Brain microvascular endothelial cell (primary cell): ENCODE measurements at regions not wholly inside any gene's neighbourhood (a gene's known extent, or its start where the extent isn't known, plus 50 kb on each side); places are given as distances from the start of the nearest gene placed in this dataset.

Experiments
- DNase-seq: peaks from one replicate; pipeline ENCODE4 v3.0.0-alpha.2; 2020
- H3K27ac ChIP-seq: fragments of 250-450 bp; sonication (Bioruptor Pico); 2 replicates; pipeline ENCODE4 v1.5.1; 2020; ENCODE audit warnings: mild to moderate bottlenecking, moderate library complexity
- H3K27me3 ChIP-seq: fragments of 250-450 bp; sonication (Bioruptor Pico); replicated peaks from 2 replicates; pipeline ENCODE4 v1.5.1; 2020; ENCODE audit warnings: mild to moderate bottlenecking
- H3K36me3 ChIP-seq: fragments of 250-450 bp; sonication (Bioruptor Pico); replicated peaks from 2 replicates; pipeline ENCODE4 v1.5.1; 2020; ENCODE audit warnings: mild to moderate bottlenecking
- H3K4me3 ChIP-seq: 2 replicates; pipeline ENCODE4 v1.5.1; 2011; ENCODE audit warnings: low read depth, mild to moderate bottlenecking, control low read depth, low read length, moderate library complexity
- in situ Hi-C: cut with HindIII; loops from 2 replicates; pipeline ENCODE4 v1.10.0; 2017; ENCODE audit warnings: low sequenced_read_pairs, low pct_ligation_motif_present
- TF ChIP-seq, protein P1 (sequence below): IDR thresholded peaks from 2 replicates; pipeline ENCODE4 v1.5.1; 2011; ENCODE audit warnings: low read depth, mild to moderate bottlenecking, moderate library complexity, low read length, control low read depth, inconsistent platforms; ENCODE audit errors: missing control alignments

DNA sequence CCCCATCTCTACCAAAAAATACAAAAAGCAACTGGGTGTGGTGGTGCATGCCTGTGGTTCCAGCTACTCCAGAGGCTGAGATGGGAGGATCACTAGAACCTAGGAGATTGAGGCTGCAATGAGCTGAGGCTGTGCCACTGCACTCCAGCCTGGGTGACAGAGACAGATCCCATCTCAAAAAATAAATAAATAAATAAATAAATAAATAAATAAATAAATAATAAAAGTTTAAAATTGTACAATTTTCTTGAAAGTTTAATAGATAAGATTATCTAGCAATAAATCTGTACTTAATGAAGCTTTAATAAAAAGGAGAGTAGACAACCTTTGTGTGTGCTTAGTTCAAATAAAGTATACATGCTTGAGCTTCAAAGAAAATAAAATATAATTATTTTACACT, 310.0 kb upstream of the LRIG3 start:
- Histone ChIP-seq H3K36me3 (no peaks in the 10 kb centered on the region), H3K27ac (no peak overlapping the region), H3K27me3 (no peaks in the 10 kb centered on the region), H3K4me3 (no peak overlapping the region)
- no peak for DNase-seq
- in situ Hi-C loops, result no loop called here
- TF ChIP-seq, protein P1, sequence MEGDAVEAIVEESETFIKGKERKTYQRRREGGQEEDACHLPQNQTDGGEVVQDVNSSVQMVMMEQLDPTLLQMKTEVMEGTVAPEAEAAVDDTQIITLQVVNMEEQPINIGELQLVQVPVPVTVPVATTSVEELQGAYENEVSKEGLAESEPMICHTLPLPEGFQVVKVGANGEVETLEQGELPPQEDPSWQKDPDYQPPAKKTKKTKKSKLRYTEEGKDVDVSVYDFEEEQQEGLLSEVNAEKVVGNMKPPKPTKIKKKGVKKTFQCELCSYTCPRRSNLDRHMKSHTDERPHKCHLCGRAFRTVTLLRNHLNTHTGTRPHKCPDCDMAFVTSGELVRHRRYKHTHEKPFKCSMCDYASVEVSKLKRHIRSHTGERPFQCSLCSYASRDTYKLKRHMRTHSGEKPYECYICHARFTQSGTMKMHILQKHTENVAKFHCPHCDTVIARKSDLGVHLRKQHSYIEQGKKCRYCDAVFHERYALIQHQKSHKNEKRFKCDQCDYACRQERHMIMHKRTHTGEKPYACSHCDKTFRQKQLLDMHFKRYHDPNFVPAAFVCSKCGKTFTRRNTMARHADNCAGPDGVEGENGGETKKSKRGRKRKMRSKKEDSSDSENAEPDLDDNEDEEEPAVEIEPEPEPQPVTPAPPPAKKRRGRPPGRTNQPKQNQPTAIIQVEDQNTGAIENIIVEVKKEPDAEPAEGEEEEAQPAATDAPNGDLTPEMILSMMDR, result no peak

DNA sequence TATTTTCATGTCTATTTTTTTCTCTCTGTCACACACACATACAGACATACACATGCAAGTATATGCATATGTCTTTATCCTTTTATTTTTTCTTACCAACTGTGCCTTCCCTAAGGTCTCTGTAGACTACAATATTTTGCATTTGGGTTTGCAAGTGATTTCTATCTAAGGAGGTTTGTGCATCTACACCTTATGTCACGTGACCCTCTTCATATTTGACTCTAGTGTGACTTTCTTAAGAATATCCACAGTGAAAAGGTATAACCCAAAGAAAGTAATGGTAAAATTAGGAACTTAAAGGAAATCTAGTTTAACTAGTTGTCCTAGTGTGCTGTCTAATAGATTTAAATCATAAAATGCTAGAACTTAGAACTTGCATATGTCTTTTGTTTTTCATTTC, 298.8 kb upstream of the LRIG3 start:
- DNase-seq, result no peak
- in situ Hi-C loops, result no loop called here
- TF ChIP-seq, protein P1, result no peak

DNA sequence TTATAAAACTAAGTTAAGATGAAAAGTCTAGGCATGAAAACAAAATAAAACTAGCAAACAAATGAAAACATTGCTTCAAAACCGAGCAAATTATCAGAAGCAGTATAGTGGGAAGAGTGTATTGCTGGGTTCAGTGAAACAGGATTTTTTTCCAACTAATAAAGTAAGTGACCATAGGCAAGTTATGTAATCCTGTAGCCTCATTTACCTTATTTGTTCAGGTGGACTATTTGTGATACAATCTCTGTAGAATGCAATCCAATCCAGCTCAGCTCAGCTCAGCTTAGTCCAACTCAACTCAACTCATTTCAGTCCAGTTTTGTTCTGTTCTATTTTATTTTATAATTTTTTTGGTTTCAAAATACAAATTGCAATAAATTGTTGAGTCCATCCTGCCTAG, 276.7 kb upstream of the LRIG3 start:
- Histone ChIP-seq H3K36me3 (no peaks in the 10 kb centered on the region), H3K4me3 (no peak overlapping the region), H3K27ac (no peak overlapping the region), H3K27me3 (no peaks in the 10 kb centered on the region)
- in situ Hi-C loops, result no loop called here
- TF ChIP-seq, protein P1, result no peak
- DNase-seq, result no peak

More for the DNA sequence above, 298.8 kb upstream of the LRIG3 start:
- Histone ChIP-seq H3K4me3 (no peak overlapping the region), H3K27ac (no peak overlapping the region), H3K36me3 (no peaks in the 10 kb centered on the region), H3K27me3 (no peaks in the 10 kb centered on the region)

DNA sequence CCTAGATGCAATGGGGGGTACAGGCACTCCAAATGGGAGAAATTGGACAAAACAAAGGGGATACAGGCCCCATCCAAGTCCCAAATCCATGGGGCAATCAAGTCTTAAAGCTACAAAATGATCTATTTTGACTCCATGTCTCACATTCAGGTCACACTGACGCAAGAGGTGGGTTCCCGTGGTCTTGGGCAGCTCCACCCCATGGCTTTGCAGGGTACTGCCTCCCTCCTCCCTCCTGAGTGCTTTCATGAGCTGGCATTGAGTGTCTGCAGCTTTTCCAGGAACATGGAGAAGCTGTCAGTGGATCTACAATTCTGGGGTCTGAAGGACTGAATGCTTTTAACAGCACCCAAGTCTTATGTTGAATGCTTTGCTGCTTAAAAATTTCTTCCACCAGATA, 274.5 kb upstream of the LRIG3 start:
- in situ Hi-C loops, result no loop called here
- TF ChIP-seq, protein P1, result peak; percentile 31
- H3K4me3 ChIP-seq, result no peak overlapping the region
- DNase-seq, result no peak
- H3K27ac ChIP-seq, result no peak overlapping the region
- H3K36me3 ChIP-seq, result no peaks in the 10 kb centered on the region
- no peaks in the 10 kb centered on the region for H3K27me3 ChIP-seq

DNA sequence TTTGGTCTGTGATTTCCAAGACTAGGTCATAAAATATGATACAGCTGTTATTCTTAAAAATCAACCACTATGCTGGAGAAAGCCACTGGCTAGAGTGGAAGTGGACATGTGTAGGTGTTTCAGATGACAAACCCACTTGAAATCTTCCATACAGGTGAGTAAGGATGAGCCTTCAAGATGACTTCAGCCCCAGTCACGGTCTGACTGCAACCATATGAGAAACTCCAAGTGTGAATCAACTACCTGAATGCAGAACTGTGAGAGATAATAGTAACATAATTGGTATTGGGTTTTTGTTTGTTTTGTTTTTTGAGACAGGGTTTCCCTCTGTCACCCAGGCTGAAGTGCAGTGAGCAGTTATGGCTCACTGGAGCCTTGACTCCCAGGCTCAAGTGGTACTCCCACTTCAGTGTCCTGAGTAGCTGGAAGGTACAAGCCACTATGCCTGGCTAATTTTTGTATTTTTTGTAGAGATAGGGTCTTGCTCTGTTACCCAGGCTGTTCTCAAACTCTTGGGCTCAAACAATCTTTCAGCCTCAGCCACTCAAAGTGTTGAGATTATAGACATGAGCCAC, 273.3 kb upstream of the LRIG3 start:
- in situ Hi-C loops, result no loop called here
- H3K36me3 ChIP-seq, result no peaks in the 10 kb centered on the region
- TF ChIP-seq, protein P1, result no peak
- no peak overlapping the region for H3K27ac ChIP-seq
- no peak for DNase-seq
- H3K4me3 ChIP-seq, result no peak overlapping the region
- no peaks in the 10 kb centered on the region for H3K27me3 ChIP-seq

DNA sequence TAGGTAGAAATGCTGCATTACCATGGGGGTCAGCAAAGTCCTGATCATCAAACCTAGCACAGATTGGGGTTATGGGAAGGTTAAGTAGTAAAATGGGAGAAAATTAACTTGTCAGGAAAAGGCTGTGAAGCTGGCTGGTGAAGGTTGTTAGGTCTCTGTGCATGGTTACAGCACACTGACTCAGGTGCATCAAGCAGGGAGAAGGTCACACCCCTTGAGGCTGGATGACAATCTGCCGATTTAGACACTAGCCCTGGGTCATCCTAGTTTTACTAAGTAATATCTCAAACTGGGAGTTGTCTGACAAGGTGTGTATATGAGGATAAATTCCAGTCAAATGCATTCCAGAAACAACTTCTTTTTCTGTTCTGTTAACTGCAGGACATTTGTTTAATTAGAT, 271.1 kb upstream of the LRIG3 start:
- DNase-seq, result no peak
- H3K4me3 ChIP-seq, result no peak overlapping the region
- no peak overlapping the region for H3K27ac ChIP-seq
- H3K27me3 ChIP-seq, result no peaks in the 10 kb centered on the region
- TF ChIP-seq, protein P1, result no peak
- no peaks in the 10 kb centered on the region for H3K36me3 ChIP-seq
- in situ Hi-C loops, result no loop called here
